NCI-H146 treated with DMSO at 0.1 percent for 48 hours (cell line): ENCODE measurements at regions not wholly inside any gene's neighbourhood (a gene's known extent, or its start where the extent isn't known, plus 50 kb on each side); places are given as distances from the start of the nearest gene placed in this dataset.

Experiments
- DNase-seq: peaks from one replicate; lab custom pipeline; 2025; ENCODE audit not compliant: unreplicated experiment; lab: John Stamatoyannopoulos, UW

DNA sequence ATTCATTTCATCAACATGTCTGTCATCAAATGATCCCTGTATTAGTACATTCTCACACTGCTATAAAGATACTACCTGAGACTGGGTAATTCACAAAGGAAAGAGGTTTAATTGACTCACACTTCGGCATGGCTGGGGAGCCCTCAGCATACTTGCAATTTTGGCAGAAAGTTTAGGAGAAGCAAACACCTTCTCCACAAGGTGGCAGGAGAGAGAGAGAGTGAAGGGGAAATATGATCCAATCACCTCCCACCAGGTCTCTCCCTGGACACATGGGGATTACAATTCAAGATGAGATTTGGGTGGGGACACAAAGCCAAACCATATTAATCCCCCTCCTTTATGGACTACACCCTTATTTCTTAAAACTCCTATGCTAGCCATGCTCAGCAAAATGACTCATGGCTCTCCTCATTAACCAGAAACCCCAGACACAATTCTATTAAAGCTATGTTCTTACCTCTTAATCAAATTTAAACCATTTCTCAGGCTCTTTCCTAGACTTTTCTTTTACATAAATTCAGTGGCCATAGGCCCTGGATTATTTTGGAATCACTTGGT, 932.3 kb downstream of the FLRT2 start:
- no peak for DNase-seq

DNA sequence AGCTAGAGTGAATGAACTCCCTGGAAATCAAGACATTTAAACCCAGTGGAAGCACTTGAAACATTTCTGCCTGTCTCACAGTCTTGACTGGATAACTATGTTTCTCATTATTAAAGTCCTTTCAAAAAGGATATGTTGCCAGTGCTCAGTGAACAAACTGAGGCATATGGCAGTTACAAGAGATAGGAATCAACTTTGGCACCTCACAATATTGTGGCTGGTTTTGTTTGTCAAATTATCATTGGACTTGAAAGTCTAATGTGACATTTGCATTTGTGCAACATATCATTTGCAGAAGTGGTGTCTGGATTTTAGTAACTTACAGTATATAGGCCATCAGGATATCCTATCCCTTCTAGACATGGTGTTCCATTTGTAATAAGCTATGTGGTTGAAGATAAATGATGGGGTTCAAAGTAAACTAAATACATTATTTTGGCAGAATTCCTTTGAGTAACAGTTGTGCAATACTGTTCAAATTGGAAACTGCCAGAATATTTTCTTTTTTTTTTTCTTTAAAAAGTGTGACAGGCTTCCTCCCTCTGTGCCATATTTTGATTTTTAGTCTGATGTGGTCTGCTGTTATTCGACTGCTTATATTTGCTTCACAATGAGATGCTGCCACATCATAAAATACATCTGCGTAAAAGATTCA, 927.7 kb downstream of the FLRT2 start:
- DNase-seq: no peak

DNA sequence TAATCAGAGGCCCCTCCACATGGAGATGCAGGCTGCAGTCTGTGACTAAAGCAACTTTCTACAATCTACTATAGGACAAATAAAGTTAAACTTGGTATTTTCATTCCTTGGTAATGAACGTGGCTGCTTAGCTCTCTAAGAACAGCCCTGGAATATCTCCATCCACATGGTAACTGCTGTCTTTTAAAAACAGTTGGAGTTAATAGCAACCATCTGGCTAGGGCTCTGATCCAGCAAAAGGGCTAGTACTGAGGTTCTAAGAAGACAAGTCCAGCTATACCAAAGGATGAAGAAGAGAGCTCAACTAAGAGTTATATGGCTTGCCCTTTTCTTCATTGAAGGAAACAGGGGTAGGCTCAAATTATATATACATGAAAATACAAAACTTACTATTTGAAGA, 920.1 kb downstream of the FLRT2 start:
- DNase-seq: no peak

DNA sequence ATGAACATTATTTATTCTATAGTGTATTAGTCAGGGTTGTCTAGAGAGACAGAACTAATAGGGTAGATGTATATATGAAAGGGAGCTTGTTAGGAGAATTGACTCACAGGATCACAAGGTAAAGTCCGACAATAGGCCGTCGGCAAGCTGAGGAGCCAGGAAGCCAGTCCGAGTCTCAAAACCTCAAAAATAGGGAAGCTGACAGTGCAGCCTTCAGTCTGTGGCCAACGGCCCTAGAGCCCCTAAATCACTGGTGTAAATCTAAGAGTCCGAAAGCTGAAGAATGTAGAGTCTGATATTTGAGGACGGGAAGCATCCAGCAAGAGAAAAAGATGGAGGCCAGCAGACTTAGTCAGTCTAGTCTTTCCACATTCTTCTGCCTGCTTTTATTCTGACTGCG, 912.2 kb downstream of the FLRT2 start:
- DNase-seq: no peak

DNA sequence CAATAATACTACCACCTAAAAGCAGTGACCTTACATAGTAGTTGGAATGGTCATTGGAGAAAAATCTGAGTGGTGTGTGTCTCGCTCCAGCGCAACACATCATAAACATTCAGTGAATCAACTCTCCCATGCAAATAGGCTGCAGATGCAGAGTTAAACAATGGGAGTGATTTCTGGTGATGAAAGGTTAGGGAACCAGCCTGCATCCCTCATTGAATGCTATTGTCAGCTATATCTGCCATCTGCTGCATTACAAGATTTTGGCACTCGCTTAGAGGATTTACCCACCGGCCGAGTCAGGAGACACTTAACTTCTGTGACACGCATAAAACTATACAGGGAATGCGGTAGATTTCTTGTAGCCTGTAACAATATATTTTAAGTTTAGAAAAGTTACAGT, 900.9 kb downstream of the FLRT2 start:
- no peak for DNase-seq

DNA sequence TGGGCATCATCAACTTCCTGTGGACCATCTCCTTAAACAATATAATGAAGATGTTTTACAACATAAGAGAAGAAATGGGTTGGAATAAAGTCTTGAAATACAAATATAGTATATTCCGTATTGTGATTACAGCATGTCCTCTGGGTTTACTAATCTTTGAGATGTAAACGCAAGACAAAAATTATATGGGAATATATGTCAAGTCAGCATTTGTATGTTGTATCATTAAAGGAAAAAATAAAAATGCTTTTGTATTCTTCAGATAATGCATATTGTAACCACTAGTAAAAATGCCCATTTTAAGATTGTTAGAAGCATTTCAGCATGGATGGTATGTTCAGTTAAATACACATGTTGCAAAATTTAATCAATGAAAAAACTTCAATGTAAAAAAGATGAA, 893.3 kb downstream of the FLRT2 start:
- no peak for DNase-seq

DNA sequence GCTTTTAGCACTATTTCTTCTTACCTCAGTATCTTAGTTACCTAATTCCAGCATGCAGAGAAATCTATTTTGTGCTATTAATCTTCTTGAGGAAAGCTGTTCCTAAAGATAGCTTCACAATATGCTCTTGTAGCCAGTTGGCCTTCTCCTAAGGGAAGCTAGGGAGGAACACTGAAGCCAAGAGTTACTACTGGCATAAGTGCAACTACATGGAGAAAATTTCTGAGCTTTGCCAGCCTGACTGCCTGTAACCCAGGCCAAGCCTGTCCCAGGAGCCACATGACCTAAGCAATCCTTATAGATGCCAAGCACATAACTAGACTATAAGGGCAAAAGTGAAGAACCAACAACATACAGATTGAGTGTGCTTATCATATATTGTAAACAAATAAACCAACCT, 890.2 kb downstream of the FLRT2 start:
- no peak for DNase-seq

DNA sequence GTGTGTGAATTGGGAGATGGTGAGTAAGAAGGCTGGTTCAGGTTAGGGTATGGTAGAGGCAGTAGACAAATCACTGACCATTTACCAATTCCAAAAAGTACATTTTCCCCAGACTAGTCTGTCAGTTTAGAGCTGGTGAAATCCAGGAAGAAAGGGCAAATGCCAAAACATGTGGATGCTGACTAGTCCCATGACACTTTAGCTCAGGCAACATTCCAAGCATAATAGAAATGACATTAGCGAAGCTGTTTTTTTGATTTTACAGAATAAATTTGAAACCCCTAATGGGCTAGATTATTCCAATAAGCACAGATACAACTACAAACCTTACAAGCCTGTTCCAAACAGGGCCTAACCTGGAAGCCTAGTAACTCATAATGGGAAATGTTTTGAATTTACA, 884.2 kb downstream of the FLRT2 start:
- DNase-seq: no peak

DNA sequence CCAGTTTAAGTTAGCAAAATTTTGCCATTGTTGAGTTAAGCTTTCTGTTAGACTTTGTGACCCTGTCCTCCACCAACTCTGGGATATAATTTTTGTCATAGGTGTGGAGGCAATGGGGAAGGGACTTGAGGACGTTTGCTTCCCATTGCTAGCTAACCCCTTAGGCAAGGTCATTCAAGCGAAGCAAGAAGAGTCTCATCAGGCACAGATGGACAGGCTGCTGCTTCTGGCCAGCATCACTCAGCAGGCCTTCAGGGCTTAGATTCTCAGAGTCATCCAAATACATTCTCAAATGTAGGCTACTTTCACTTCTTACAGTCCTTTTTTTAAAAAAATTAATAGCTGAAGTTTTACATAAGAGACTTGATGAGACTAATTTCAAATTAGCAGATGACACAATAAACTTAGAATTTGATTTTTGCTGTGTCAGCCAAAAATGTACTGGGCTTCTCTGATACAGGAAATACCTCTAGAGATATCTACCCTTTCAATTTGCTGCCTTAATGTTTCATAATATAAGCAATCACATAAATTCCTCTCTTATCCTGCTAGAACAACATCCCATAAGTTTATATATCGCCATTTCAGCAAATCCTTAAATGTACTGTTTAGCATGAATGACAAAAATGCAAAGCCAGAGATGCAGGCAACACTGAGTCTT, 875.2 kb downstream of the FLRT2 start:
- no peak for DNase-seq

DNA sequence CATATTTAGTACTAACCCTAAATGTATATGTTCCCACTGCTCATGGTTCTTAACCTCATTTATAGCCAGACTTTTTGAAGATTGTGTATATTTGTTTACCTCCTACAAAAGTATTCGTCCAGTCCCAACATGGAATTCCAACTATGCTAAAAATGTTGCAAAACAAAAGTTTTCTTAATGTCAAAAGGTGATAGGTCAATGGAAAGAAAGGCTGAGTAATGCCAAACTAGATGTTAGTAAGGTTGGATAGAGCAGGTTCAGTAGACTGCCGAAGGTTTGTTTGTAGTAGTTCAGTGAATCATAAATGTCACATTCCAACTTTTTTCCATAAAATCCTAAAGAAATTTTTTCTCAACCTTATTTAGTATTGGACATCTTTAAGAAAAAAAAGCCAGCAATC, 874.5 kb downstream of the FLRT2 start:
- no peak for DNase-seq

DNA sequence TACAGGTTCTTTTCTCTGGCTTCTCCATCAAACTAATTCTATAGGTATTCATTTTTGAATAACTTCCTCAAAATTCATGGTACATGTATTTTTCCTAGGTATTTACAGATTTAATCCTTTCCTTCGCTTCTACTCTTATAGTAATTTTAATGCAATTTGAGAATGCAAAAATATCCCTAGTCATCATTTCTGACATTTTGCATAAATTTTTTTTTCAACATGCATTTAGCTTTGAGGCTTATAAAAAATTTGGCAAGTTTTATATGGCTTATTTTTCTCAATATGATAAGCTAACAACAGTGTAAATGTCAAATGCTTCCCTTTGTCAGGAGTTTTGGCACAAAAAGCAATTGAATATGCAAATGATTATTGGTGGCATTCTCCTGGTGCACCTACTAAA, 872.6 kb downstream of the FLRT2 start:
- DNase-seq: no peak

DNA sequence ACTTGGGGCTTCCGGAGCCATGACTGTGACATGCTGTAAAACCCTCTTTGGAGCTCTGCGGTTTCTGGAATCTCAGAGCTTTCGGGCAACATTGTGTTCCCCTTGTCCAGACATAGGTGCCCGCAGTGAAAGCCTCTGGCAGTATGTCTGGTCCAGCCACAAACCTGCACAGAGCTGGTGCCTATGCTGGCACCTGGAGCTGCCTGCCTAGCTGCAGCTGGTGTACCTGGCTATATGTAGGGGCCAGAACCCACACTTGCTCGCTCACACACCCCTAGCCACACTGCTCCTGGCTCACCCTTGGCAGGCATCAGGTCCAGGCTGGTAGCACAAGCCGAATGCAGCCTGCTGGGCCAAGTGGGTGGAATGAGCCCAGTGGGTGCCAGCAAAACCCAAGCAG, 861.1 kb downstream of the FLRT2 start:
- DNase-seq: no peak

DNA sequence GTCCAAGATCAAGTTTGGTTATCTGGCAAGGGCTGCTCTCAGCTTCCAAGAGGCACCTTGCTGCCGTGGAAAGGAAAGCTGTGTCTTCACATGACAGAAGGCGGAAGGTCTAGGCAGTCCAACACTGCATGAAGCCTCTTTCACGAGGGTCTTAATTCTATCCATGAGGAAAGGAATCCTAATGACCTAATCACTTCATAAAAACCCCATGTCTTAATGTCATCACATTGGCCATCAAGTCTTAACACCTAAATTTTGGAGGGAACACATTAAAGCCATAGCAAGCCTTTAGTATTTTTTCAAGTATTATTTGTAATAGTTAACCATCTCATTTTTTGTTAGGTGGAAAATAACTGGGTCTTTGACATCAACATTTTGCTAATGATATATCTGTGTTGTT, 858.3 kb downstream of the FLRT2 start:
- DNase-seq: no peak

DNA sequence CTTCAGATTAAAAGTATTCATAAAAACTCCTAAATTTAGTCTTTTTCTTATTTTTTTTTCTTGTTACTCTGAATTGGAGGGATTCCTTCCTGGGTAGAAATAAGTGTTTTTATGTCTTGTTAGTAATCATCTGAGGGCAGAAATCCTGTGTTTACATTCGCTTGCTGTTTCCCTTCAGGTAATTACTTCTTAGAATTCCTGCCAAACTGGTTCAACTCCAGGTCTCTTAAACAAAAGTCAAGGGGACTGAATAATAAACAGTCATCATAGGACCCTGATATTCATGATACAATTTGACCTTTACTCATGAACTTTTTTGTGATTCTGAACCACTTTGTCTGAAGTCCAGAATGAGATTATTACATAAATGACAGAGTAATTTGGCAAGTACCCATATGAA, 843.9 kb downstream of the FLRT2 start:
- DNase-seq: no peak

DNA sequence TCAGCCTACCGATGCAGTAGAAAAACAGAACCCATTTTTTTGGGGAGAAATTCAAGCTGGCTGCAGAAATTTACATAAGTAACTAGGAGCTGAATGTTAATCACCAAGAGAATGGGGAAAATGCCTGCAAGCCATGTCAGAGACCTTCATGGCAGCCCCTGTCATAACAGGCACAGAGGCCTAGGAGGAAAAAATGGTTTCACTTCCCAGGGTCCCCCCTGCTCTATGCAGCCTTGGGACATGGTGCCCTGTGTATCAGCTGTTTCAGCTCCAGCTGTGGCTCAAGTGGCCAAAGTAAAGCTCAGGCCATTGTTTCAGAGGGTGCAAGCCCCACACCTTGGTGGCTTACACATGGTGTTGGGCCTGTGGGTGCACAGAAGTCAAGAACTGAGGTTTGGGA, 842.5 kb downstream of the FLRT2 start:
- no peak for DNase-seq

DNA sequence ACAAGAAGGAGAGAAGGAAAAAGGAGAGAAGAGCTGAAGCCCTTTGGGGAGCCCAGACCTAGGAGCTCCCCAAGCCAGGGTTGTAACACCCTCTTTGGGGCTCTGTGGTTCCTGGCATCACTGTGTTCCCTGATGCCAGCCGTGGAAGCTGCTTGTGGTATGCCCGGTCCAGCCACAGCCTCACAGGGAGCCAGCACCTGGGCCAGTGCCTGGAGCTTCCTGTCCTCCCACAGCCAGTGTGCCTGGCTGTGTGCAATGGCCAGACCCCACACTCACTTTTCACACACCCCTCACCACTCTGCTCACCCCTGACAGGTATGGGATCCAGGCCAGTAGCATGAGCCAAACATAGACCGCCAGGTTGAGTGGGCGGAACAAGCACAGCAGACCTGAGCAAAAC, 834.7 kb downstream of the FLRT2 start:
- no peak for DNase-seq

DNA sequence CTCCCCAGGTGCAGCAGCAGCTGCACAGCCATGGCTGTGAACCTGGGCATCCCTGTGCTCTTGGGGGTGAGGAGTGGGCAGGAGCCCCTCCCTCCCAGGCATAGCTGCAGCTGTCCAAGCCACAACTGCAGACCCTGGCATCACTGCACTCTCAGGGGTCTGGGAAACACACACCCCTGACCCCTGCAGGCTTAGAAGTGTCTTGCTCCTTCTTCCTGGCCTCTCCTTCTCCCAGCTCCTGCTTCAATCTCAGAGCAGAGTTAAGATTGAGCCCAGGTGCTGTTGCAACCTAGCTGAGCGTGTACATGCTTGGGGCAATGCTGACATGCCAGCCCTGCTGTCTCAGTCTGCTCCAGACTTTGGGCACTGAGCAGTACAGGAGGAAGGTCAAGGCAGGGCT, 833.6 kb downstream of the FLRT2 start:
- no peak for DNase-seq

DNA sequence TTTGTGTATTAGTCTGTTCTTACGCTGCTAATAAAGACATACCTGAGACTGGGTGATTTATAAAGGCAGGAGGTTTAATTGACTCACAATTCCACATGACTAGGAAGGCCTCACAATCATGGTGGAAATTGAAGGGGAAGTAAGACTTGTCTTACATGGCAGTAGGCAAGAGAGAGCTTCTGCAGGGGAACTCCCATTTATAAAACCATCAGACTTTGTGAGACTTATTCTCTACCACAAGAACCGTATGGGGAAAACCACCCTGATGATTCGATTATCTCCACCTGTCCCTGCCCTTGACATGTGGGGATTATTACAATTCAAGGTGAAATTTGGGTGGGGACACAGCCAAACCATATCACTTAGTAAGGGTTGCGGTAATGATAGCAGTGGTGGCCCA, 833.1 kb downstream of the FLRT2 start:
- no peak for DNase-seq

DNA sequence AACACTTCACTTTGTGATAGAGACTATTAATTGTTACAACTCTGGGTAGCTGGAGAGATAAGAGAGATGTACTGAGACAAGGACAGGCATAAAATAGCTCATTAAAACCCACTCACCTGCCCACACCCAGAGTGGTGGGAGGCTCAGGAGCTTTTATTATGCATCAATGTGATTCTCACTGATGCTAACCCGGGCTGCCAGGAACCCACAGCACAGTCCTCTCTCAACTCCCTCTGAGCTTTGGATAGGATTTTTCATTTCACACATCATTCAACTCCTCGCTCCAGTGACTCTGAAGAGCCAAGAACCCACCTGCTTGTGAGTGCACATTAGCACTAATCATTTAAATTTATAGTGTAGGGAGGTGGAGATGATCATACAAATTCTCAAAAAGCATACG, 827.9 kb downstream of the FLRT2 start:
- no peak for DNase-seq

DNA sequence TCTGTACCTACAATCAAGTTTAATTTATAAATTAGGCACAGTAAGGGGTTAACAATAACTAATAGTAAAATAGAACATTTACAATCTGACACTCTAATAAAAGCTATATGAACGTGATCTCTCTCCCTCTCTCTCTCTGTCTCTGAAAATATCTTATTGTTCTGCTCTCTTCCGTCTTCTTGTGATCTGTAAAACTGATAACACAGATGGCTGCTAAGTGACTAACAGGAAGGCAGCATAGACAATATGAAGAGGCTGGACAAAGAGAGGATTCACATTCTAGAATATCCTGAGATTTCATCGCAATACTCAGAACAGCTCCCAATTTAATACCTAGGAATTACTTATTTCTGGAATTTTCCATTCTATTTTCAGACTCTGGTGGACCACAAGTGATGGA, 827.2 kb downstream of the FLRT2 start:
- no peak for DNase-seq

DNA sequence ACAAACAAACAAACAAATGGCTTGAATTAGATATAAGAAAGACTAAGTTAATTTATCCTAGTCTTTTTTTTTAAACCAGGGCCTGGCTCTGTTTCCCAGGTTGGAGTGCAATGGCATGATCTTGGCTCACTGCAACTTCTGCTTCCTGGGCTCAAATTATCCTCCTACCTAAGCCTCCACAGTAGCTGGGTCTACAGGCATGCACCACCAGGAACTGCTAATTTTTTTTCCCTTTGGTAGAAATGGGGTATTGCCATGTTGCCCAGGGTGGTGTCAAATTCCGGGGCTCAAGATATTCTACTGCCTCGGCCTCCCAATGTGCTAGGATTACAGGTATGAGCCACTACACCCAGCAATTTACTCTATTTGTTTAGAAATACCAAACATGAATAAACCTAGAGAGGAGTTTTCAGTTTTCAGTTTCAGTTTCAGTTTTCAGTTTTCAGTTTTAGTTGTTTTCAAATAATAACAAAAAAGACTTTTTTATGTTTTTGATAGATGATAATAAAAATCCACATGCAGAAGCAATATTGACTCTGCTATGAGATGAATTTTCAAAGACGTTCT, 817.0 kb downstream of the FLRT2 start:
- no peak for DNase-seq

DNA sequence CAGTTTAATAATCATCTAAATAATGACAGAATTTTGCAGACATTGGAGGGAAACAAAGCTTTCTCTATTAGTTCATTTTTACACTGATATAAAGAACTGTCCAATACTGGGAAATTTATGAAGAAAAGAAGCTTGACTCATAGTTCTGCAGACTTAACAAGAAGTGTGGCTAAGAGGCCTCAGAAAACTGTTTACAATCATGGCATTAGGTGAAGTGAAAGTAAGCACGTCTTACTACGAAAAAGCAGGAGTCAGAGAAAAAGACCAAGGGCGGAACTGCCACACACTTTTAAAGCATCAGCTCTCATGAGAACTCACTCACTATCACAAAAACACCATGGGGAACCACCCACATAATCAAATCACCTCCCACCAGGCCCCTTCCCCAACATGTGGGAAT, 804.4 kb downstream of the FLRT2 start:
- DNase-seq: no peak

DNA sequence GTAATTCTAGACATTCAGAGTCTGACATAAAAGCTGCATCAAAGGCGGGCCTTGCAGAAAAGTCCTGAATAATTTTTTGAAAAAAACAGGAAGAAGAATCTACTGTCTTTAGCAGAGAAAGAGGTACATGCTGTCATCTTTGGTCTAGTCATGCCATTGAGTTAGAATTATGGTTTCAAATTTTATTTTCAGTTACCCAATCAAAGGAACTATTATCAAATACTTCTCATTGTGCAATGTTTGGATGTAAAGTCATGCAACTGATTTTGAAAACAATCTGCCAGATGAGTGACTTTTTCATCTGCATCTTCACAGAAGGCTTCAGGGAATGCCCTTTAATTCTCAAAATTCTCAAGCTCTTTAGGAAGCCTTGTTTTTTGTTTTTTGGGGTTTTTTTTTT, 803.5 kb downstream of the FLRT2 start:
- DNase-seq: no peak
